NB4 (cell line): ENCODE measurements at regions not wholly inside any gene's neighbourhood (a gene's known extent, or its start where the extent isn't known, plus 50 kb on each side); places are given as distances from the start of the nearest gene placed in this dataset.

Experiments used
- DNase-seq: peaks from one replicate; pipeline ENCODE4 v3.0.0; 2010; ENCODE audit warnings: low read depth
- H3K4me3 ChIP-seq: one replicate; pipeline ENCODE4 v1.5.1; 2011; ENCODE audit warnings: mild to moderate bottlenecking, low read depth, low read length, moderate library complexity
- CTCF ChIP-seq: IDR thresholded peaks from one replicate; pipeline ENCODE4 v1.5.1; 2012; ENCODE audit warnings: low read depth, low read length
- MAX ChIP-seq: IDR thresholded peaks from 2 replicates; pipeline ENCODE4 v1.6.1; 2011; ENCODE audit warnings: low read depth, low read length
- MYC ChIP-seq: IDR thresholded peaks from 2 replicates; pipeline ENCODE4 v1.6.1; 2011; ENCODE audit warnings: low read depth, low read length
- POLR2A ChIP-seq: IDR thresholded peaks from 2 replicates; pipeline ENCODE4 v1.6.1; 2011; ENCODE audit warnings: mild to moderate bottlenecking; ENCODE audit not compliant: insufficient read length; ENCODE audit errors: extremely low read depth

GRCh38 chr1:36714301-36714700 is 231.6 kb upstream of the CSF3R start:
- DNase-seq: no peak
- no peak for TF ChIP-seq MAX
- no peak for TF ChIP-seq POLR2A
- TF ChIP-seq CTCF: no peak
- TF ChIP-seq MYC: no peak
- no peak overlapping the region for H3K4me3 ChIP-seq

GRCh38 chr1:36711480-36711879 is 228.8 kb upstream of the CSF3R start:
- no peak overlapping the region for H3K4me3 ChIP-seq
- DNase-seq: no peak
- TF ChIP-seq MAX: no peak
- TF ChIP-seq CTCF: no peak
- no peak for TF ChIP-seq POLR2A
- no peak for TF ChIP-seq MYC

GRCh38 chr1:36710951-36711350 is 228.2 kb upstream of the CSF3R start:
- DNase-seq: no peak
- no peak overlapping the region for H3K4me3 ChIP-seq
- TF ChIP-seq CTCF: no peak
- TF ChIP-seq POLR2A: no peak
- TF ChIP-seq MAX: no peak
- no peak for TF ChIP-seq MYC

- DNase-seq: no peak
- no peak for TF ChIP-seq MYC
- TF ChIP-seq POLR2A: no peak
- TF ChIP-seq CTCF: no peak
- TF ChIP-seq MAX: no peak
- H3K4me3 ChIP-seq: no peak overlapping the region
Measured at GRCh38 chr1:36709869-36710481, 227.3 kb upstream of the CSF3R start.

- TF ChIP-seq POLR2A: no peak
- TF ChIP-seq MAX: no peak
- TF ChIP-seq CTCF: no peak
- peak; percentile 29 for DNase-seq
- H3K4me3 ChIP-seq: no peak overlapping the region
Measured at GRCh38 chr1:36708587-36708986, 225.9 kb upstream of the CSF3R start.

- DNase-seq: peak; percentile 60
- no peak overlapping the region for H3K4me3 ChIP-seq
- TF ChIP-seq POLR2A (no peak), MYC (no peak), MAX (no peak), CTCF (no peak)
Measured at GRCh38 chr1:36707221-36707620, 224.5 kb upstream of the CSF3R start.
